ENCODE measurements at regions not wholly inside any gene's neighbourhood (a gene's known extent, or its start where the extent isn't known, plus 50 kb on each side); places are given as distances from the start of the nearest gene placed in this dataset.

DNA sequence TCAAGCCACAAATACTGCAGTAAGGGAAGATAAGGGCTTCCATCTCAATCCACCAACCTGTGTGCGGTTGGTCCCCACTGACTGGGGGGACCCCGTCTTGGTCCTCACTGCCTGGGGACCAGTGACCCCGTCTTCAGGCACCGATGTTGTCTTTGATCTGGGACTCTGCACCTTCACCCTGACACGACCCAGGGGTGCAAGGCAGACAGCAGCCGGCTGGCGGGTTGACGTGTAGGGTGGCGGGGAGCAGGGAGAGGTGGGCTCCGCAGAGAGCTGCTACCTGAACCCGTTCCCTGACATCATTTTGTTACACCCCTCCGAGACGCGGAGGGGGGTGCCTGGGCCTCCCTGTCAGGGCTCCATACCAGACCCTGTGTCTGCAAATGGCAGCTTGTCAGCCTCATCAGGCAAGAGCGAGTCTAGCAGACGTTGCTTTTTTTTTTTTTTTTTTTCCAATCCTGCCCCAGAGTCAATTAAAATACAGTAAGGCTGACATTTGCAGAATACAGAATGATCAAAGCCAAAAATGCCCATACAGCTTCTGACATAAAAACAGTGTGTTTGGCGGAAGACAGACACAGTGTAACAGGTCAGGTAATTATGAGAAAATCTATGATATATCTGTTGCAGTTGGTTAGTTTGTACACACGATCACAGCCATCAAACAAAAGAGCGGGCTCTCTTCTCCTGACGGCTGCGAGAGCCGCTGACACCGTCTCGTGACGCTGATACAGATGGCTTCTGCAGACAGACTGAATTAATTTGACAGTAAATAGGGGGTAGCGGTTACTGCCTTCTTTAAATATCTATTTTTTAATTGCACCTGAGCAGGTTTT is 118.6 kb downstream of the CRLF2 start:
- intact Hi-C loops (cut with micrococcal nuclease): no loop called here
- no peak overlapping the region for H3K56ac ChIP-seq (ENCODE audit: extremely low read depth, insufficient read depth, low read length)
- no peak for ATAC-seq (ENCODE audit: low read depth)

More for the DNA sequence above, 118.6 kb downstream of the CRLF2 start:
- ChIA-PET POLR2A (ENCODE audit: unreplicated experiment) (no interaction called here), CTCF (no interaction called here)
- Histone ChIP-seq H3K18ac (ENCODE audit: low read depth, low read length) (no peak overlapping the region), H3K4me1 (ENCODE audit: control insufficient read depth, insufficient read depth, low read length) (no peaks in the 10 kb centered on the region), H2AFZ (replicated peaks; ENCODE audit: low read length, poor library complexity) (no peak overlapping the region), H2BK120ac (ENCODE audit: low read depth, low read length) (no peak overlapping the region), H2BK5ac (ENCODE audit: low read depth, low read length, poor library complexity, severe bottlenecking) (no peak overlapping the region), H2BK20ac (ENCODE audit: low read depth, low read length) (no peak overlapping the region), H2BK15ac (ENCODE audit: low read depth, low read length) (no peak overlapping the region), H3K36me3 (ENCODE audit: control insufficient read depth, insufficient read depth, low read length) (no peaks in the 10 kb centered on the region), H3K14ac (replicated peaks; ENCODE audit: low read depth, low read length) (no peak overlapping the region), H3K9me3 (ENCODE audit: control insufficient read depth, insufficient read depth, low read length) (peaks cover 25% of the 10 kb centered on the region), H4K91ac (ENCODE audit: insufficient read depth, low read depth, low read length) (no peak overlapping the region), H4K5ac (ENCODE audit: low read depth, low read length) (no peak overlapping the region), H3K23ac (ENCODE audit: low read depth, low read length) (no peak overlapping the region), H3K4me3 (ENCODE audit: insufficient read depth, low read depth, low read length) (no peak overlapping the region), H3K4me2 (ENCODE audit: low read depth, low read length) (no peak overlapping the region), H3K27ac (ENCODE audit: insufficient read depth, low read length) (no peak overlapping the region), H3K79me1 (ENCODE audit: low read depth in 1 of 2, low read length in 2 of 2) (no peaks in the 10 kb centered on the region), H3K9me1 (ENCODE audit: insufficient read depth, low read length) (no peaks in the 10 kb centered on the region), H3K27me3 (ENCODE audit: control insufficient read depth, insufficient read depth, low read length) (no peaks in the 10 kb centered on the region), H4K20me1 (ENCODE audit: insufficient read depth, low read length) (no peaks in the 10 kb centered on the region), H4K8ac (ENCODE audit: low read depth in 2 of 2, low read length in 2 of 2) (no peak overlapping the region), H2AK9ac (replicated peaks; ENCODE audit: low read depth, low read length, poor library complexity) (no peak overlapping the region), H2AK5ac (ENCODE audit: low read depth, low read length) (no peak overlapping the region), H3K9ac (ENCODE audit: low read depth, low read length) (no peak overlapping the region), H3K4ac (ENCODE audit: low read depth, low read length) (no peak overlapping the region)
- no peak for DNase-seq
- TF ChIP-seq BHLHE40 (IDR thresholded peaks at IDR 0.05; ENCODE audit: low read depth, low read length): no peak
- no peak for TF ChIP-seq RFX5 (IDR thresholded peaks at IDR 0.05; ENCODE audit: low read depth, low read length)
- TF ChIP-seq, protein P1, sequence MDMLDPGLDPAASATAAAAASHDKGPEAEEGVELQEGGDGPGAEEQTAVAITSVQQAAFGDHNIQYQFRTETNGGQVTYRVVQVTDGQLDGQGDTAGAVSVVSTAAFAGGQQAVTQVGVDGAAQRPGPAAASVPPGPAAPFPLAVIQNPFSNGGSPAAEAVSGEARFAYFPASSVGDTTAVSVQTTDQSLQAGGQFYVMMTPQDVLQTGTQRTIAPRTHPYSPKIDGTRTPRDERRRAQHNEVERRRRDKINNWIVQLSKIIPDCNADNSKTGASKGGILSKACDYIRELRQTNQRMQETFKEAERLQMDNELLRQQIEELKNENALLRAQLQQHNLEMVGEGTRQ (IDR thresholded peaks at IDR 0.05; ENCODE audit: low read depth, low read length): no peak
- no peak for TF ChIP-seq FOS (IDR thresholded peaks at IDR 0.05; ENCODE audit: low read depth, low read length)
- TF ChIP-seq, protein P2, sequence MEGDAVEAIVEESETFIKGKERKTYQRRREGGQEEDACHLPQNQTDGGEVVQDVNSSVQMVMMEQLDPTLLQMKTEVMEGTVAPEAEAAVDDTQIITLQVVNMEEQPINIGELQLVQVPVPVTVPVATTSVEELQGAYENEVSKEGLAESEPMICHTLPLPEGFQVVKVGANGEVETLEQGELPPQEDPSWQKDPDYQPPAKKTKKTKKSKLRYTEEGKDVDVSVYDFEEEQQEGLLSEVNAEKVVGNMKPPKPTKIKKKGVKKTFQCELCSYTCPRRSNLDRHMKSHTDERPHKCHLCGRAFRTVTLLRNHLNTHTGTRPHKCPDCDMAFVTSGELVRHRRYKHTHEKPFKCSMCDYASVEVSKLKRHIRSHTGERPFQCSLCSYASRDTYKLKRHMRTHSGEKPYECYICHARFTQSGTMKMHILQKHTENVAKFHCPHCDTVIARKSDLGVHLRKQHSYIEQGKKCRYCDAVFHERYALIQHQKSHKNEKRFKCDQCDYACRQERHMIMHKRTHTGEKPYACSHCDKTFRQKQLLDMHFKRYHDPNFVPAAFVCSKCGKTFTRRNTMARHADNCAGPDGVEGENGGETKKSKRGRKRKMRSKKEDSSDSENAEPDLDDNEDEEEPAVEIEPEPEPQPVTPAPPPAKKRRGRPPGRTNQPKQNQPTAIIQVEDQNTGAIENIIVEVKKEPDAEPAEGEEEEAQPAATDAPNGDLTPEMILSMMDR (conservative IDR thresholded peaks at IDR 0.05; ENCODE audit: low read depth, low read length): no peak
- dilution Hi-C loops (cut with HindIII; ENCODE audit: low sequenced_read_pairs, unreplicated experiment) (no loop called here), in situ Hi-C loops (cut with MboI; ENCODE audit: low sequenced_read_pairs) (no loop called here)
- WGBS, 2 experiments (ENCODE audit: extremely low coverage in 2 of 2, insufficient read length in 1 of 2): no CpG with 5 or more reads among the region's 26 CpGs
- BruUV-seq (replicated peaks): no TSS peak
